CD8-positive, alpha-beta memory T cell (primary cell): ENCODE measurements at regions not wholly inside any gene's neighbourhood (a gene's known extent, or its start where the extent isn't known, plus 50 kb on each side); places are given as distances from the start of the nearest gene placed in this dataset.

ENCODE experiments used
- CTCF ChIA-PET: fragments of 350-600 bp; sonication (Branson Sonifier 250); formaldehyde crosslinking; loops from one replicate; lab custom pipeline; 2021; ENCODE audit warnings: antibody characterized with exemption; lab: Charles Lee
- POLR2A ChIA-PET: fragments of 350-600 bp; sonication (Branson Sonifier 250); formaldehyde crosslinking; loops from one replicate; lab custom pipeline; 2021; ENCODE audit warnings: antibody characterized with exemption; lab: Charles Lee
- DNase-seq, 5 donors: peaks; one replicate each; pipeline versions ENCODE4 v3.0.0 to v3.0.0-alpha.2; 2020 to 2022; ENCODE audit warnings: mixed read lengths in 1 of 5
- H3K27ac ChIP-seq: one replicate; pipeline ENCODE4 v1.7.0; 2013; ENCODE audit warnings: low read depth, mild to moderate bottlenecking, low read length, moderate library complexity
- H3K27me3 ChIP-seq: 2 replicates; pipeline ENCODE4 v1.7.0; 2013; ENCODE audit warnings: low read length, mild to moderate bottlenecking; ENCODE audit not compliant: insufficient read depth, poor library complexity, severe bottlenecking
- H3K36me3 ChIP-seq: 2 replicates; pipeline ENCODE4 v1.7.0; 2013; ENCODE audit warnings: mild to moderate bottlenecking, low read length, moderate library complexity; ENCODE audit not compliant: insufficient read depth
- H3K4me1 ChIP-seq: 2 replicates; pipeline ENCODE4 v1.7.0; 2013; ENCODE audit warnings: mild to moderate bottlenecking, low read length, moderate library complexity; ENCODE audit not compliant: insufficient read depth
- H3K4me3 ChIP-seq: 2 replicates; pipeline ENCODE4 v1.7.0; 2013; ENCODE audit warnings: mild to moderate bottlenecking, low read length
- H3K9me3 ChIP-seq: 2 replicates; pipeline ENCODE4 v1.7.0; 2013; ENCODE audit warnings: mild to moderate bottlenecking, low read length
- H3K27ac Mint-ChIP-seq, 8 donors: one replicate each; pipeline ENCODE4 v1.8.0; 2020 to 2021; ENCODE audit warnings: mixed read lengths in 8 of 8, mild to moderate bottlenecking in 6 of 8, inconsistent platforms in 3 of 8, moderate library complexity in 3 of 8
- H3K27me3 Mint-ChIP-seq, 2 donors: one replicate each; pipeline ENCODE4 v1.8.0; 2020 to 2021; ENCODE audit warnings: mixed read lengths in 2 of 2, mild to moderate bottlenecking in 1 of 2, moderate library complexity in 1 of 2
- H3K36me3 Mint-ChIP-seq, 3 donors: one replicate each; pipeline ENCODE4 v1.8.0; 2020 to 2021; ENCODE audit warnings: mixed read lengths in 3 of 3, inconsistent platforms in 1 of 3, mild to moderate bottlenecking in 1 of 3
- H3K4me1 Mint-ChIP-seq, 3 donors: one replicate each; pipeline ENCODE4 v1.8.0; 2020 to 2021; ENCODE audit warnings: mixed read lengths in 3 of 3, inconsistent platforms in 1 of 3, mild to moderate bottlenecking in 1 of 3
- H3K4me3 Mint-ChIP-seq, 7 donors: one replicate each; pipeline ENCODE4 v1.8.0; 2020 to 2021; ENCODE audit warnings: mixed read lengths in 7 of 7, mild to moderate bottlenecking in 6 of 7, moderate library complexity in 4 of 7, inconsistent platforms in 2 of 7
- H3K9me3 Mint-ChIP-seq, 5 donors: one replicate each; pipeline ENCODE4 v1.8.0; 2020 to 2022; ENCODE audit warnings: mixed read lengths in 5 of 5, mild to moderate bottlenecking in 3 of 5, moderate library complexity in 2 of 5, inconsistent platforms in 1 of 5

GRCh38 chr2:83464444-83464843 is 994.6 kb downstream of the SUCLG1 start:
- no peak overlapping the region for H3K27ac Mint-ChIP-seq
- no peaks in the 10 kb centered on the region for H3K27me3 Mint-ChIP-seq
- H3K36me3 Mint-ChIP-seq: no peaks in the 10 kb centered on the region
- Histone ChIP-seq H3K4me3 (no peak overlapping the region), H3K9me3 (no peaks in the 10 kb centered on the region), H3K36me3 (no peaks in the 10 kb centered on the region), H3K27ac (no peak overlapping the region), H3K4me1 (no peaks in the 10 kb centered on the region), H3K27me3 (no peaks in the 10 kb centered on the region)
- POLR2A ChIA-PET: no interaction called here
- H3K9me3 Mint-ChIP-seq: peaks cover 2 to 34% (median 6%) of the 10 kb centered on the region in 5 donors
- CTCF ChIA-PET: no interaction called here
- H3K4me3 Mint-ChIP-seq: no peak overlapping the region
- H3K4me1 Mint-ChIP-seq: no peaks in the 10 kb centered on the region
- no peak for DNase-seq

- H3K4me3 Mint-ChIP-seq: no peak overlapping the region
- H3K4me1 Mint-ChIP-seq: no peaks in the 10 kb centered on the region
- H3K27ac ChIP-seq: no peak overlapping the region
- no peak overlapping the region for H3K4me3 ChIP-seq
- CTCF ChIA-PET: no interaction called here
- no peaks in the 10 kb centered on the region for H3K36me3 Mint-ChIP-seq
- POLR2A ChIA-PET: no interaction called here
- H3K27me3 Mint-ChIP-seq: no peaks in the 10 kb centered on the region
- no peaks in the 10 kb centered on the region for H3K9me3 ChIP-seq
- H3K9me3 Mint-ChIP-seq: peaks cover 0 to 34% (median 10%) of the 10 kb centered on the region in 5 donors
- no peak overlapping the region for H3K27ac Mint-ChIP-seq
- no peaks in the 10 kb centered on the region for H3K36me3 ChIP-seq
- no peaks in the 10 kb centered on the region for H3K4me1 ChIP-seq
- no peaks in the 10 kb centered on the region for H3K27me3 ChIP-seq
- no peak for DNase-seq
These were observed 996.2 kb downstream of the SUCLG1 start for GRCh38 chr2:83462881-83463280.

DNA sequence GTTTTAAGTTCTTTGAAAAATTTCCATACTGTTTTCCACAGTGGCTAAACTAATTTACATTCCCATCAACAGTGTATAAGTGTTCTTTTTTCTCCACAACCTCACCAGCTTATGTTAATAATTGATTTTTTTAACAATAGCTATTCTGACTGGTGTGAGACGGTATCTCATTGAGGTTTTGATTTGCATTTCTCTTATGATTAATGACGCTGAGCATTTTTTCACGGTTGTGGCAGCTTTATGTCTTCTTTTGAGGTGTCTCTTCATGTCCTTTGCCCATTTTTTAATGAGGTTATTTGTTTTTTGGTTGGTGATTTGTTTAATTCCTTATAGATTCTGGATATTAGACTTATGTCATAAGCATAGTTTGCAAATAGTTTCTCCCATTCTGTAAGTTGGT is 997.9 kb downstream of the SUCLG1 start:
- H3K4me1 Mint-ChIP-seq: no peaks in the 10 kb centered on the region
- ChIA-PET CTCF (no interaction called here), POLR2A (no interaction called here)
- no peak overlapping the region for H3K27ac Mint-ChIP-seq
- no peaks in the 10 kb centered on the region for H3K9me3 ChIP-seq
- H3K4me3 Mint-ChIP-seq: no peak overlapping the region
- H3K36me3 Mint-ChIP-seq: no peaks in the 10 kb centered on the region
- no peak for DNase-seq
- no peaks in the 10 kb centered on the region for H3K27me3 Mint-ChIP-seq
- no peak overlapping the region for H3K27ac ChIP-seq
- H3K36me3 ChIP-seq: no peaks in the 10 kb centered on the region
- H3K9me3 Mint-ChIP-seq: peaks cover 0 to 42% (median 6%) of the 10 kb centered on the region in 5 donors
- H3K27me3 ChIP-seq: no peaks in the 10 kb centered on the region
- no peaks in the 10 kb centered on the region for H3K4me1 ChIP-seq
- no peak overlapping the region for H3K4me3 ChIP-seq

DNA sequence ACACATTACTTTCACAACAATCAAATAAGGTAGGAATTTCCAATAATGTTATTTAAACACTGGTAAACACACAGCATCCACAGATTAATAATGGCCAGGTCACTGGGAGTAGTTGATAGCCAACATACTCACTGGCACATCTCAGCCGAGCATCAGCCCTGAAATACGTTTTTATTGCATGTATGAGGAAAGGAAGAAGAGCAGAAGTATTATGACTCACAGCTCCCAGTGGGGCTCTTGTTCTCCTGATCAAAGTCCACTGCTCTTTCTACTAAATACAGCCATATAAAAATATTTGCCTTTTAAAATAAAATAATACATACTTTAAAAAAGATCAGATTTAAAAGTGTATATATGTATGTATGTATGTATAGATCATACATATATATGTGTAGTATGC is 999.6 kb downstream of the SUCLG1 start:
- CTCF ChIA-PET: no interaction called here

DNA sequence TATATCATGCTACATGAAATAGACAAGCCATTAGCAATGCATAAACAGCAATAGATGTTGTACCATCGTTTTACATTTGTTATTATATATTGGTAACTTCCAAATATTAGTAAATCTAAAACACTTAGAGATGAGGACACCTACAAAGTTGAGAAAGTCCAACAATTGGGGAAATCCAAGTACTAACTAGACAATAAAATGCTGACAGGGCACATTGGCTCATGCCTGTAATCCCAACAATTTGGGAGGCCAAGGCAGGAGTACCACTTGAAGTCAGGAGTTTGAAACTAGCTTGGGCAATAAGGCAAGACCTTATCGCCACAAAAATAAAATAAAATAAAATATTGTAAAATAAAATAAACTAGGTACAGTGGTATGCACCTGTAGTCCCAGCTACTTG is 1023.1 kb downstream of the SUCLG1 start:
- Mint-ChIP-seq H3K27ac (no peak overlapping the region), H3K27me3 (no peaks in the 10 kb centered on the region), H3K36me3 (no peaks in the 10 kb centered on the region), H3K9me3 (peaks cover 0 to 30% (median 5%) of the 10 kb centered on the region in 5 donors), H3K4me3 (no peak overlapping the region), H3K4me1 (no peaks in the 10 kb centered on the region)
- no peaks in the 10 kb centered on the region for H3K4me1 ChIP-seq
- no peaks in the 10 kb centered on the region for H3K9me3 ChIP-seq
- no peak for DNase-seq
- H3K27ac ChIP-seq: no peak overlapping the region
- ChIA-PET CTCF (no interaction called here), POLR2A (no interaction called here)
- no peaks in the 10 kb centered on the region for H3K36me3 ChIP-seq
- H3K4me3 ChIP-seq: no peak overlapping the region
- H3K27me3 ChIP-seq: no peaks in the 10 kb centered on the region

More for the DNA sequence above, 999.6 kb downstream of the SUCLG1 start:
- H3K27me3 Mint-ChIP-seq: no peaks in the 10 kb centered on the region
- no peaks in the 10 kb centered on the region for H3K9me3 ChIP-seq
- H3K4me3 ChIP-seq: no peak overlapping the region
- H3K27me3 ChIP-seq: no peaks in the 10 kb centered on the region
- H3K36me3 ChIP-seq: no peaks in the 10 kb centered on the region
- no peak overlapping the region for H3K27ac ChIP-seq
- peaks cover 0 to 35% (median 6%) of the 10 kb centered on the region in 5 donors for H3K9me3 Mint-ChIP-seq
- H3K4me3 Mint-ChIP-seq: no peak overlapping the region
- no peaks in the 10 kb centered on the region for H3K4me1 Mint-ChIP-seq
- no peaks in the 10 kb centered on the region for H3K4me1 ChIP-seq
- H3K36me3 Mint-ChIP-seq: no peaks in the 10 kb centered on the region
- POLR2A ChIA-PET: no interaction called here
- no peak for DNase-seq
- H3K27ac Mint-ChIP-seq: no peak overlapping the region

DNA sequence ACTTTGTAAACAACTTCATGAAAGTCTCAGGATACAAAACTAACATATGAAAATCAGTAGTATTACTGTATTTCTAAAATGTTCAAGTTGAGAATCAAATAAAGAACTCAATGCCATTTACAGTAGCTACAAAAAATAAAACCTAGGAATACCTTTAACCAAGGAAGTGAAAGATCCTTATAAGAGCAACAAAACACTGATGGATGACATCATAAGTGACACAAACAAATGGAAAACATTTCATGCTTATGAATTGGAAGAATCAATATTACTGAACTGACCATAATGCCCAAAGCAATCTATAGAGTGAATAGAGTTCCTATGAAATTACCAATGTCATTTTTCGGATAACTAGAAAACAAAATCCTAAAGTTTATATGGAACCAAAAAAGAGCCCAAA is 1038.1 kb downstream of the SUCLG1 start:
- no peak for DNase-seq
- Mint-ChIP-seq H3K4me1 (no peaks in the 10 kb centered on the region), H3K27ac (no peak overlapping the region), H3K4me3 (no peak overlapping the region), H3K36me3 (no peaks in the 10 kb centered on the region), H3K27me3 (no peaks in the 10 kb centered on the region), H3K9me3 (peaks cover 9 to 49% (median 32%) of the 10 kb centered on the region in 5 donors)
- no peaks in the 10 kb centered on the region for H3K9me3 ChIP-seq
- no peak overlapping the region for H3K27ac ChIP-seq
- H3K4me3 ChIP-seq: no peak overlapping the region
- CTCF ChIA-PET: no interaction called here
- H3K27me3 ChIP-seq: no peaks in the 10 kb centered on the region
- H3K4me1 ChIP-seq: no peaks in the 10 kb centered on the region
- no peaks in the 10 kb centered on the region for H3K36me3 ChIP-seq
- POLR2A ChIA-PET: no interaction called here

GRCh38 chr2:83394134-83394904 is 1064.8 kb downstream of the SUCLG1 start:
- Histone ChIP-seq H3K4me1 (no peaks in the 10 kb centered on the region), H3K36me3 (no peaks in the 10 kb centered on the region), H3K4me3 (no peak overlapping the region), H3K27ac (no peak overlapping the region), H3K27me3 (no peaks in the 10 kb centered on the region), H3K9me3 (no peaks in the 10 kb centered on the region)
- Mint-ChIP-seq H3K9me3 (peaks cover 0 to 23% (median 10%) of the 10 kb centered on the region in 5 donors), H3K36me3 (no peaks in the 10 kb centered on the region), H3K4me1 (no peaks in the 10 kb centered on the region), H3K4me3 (no peak overlapping the region), H3K27me3 (no peaks in the 10 kb centered on the region), H3K27ac (no peak overlapping the region)
- no peak for DNase-seq
- ChIA-PET CTCF (no interaction called here), POLR2A (no interaction called here)

DNA sequence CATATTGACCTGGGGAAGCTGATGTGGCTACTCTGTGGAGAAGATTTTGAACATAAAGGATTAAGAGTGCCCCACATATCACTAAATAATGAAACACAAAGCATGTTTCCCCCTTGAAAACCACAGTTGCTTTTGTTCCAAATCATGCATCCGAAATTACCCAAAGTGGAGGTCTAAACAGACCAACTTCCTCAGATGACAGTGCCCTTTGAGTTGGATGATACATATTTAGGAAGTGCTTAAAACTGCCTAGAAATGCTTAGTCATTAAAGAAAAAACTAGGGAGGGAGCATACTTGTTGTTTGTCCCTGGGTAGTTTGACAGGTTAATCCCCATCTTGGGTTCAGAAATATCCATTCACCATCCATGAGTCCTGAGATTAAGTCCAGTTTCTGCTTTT is 1070.3 kb downstream of the SUCLG1 start:
- DNase-seq: no peak
- no peaks in the 10 kb centered on the region for H3K36me3 ChIP-seq
- POLR2A ChIA-PET: no interaction called here
- Mint-ChIP-seq H3K4me1 (no peaks in the 10 kb centered on the region), H3K27me3 (peaks cover 0 to 2% of the 10 kb centered on the region in 2 donors), H3K9me3 (peaks cover 3 to 20% (median 10%) of the 10 kb centered on the region in 5 donors), H3K27ac (no peak overlapping the region), H3K36me3 (no peaks in the 10 kb centered on the region), H3K4me3 (no peak overlapping the region)
- H3K4me3 ChIP-seq: no peak overlapping the region
- CTCF ChIA-PET: no interaction called here
- H3K27me3 ChIP-seq: no peaks in the 10 kb centered on the region
- no peaks in the 10 kb centered on the region for H3K4me1 ChIP-seq
- no peaks in the 10 kb centered on the region for H3K9me3 ChIP-seq
- H3K27ac ChIP-seq: no peak overlapping the region
